AG09309 (cell line): ENCODE measurements at regions not wholly inside any gene's neighbourhood (a gene's known extent, or its start where the extent isn't known, plus 50 kb on each side); places are given as distances from the start of the nearest gene placed in this dataset.

Source experiments
- DNase-seq: peaks from one replicate; pipeline ENCODE4 v3.0.0-alpha.2; 2010; ENCODE audit warnings: low read depth
- H3K4me3 ChIP-seq: 2 replicates; pipeline ENCODE4 v1.5.1; 2011; ENCODE audit warnings: mild to moderate bottlenecking, low read depth, low read length, moderate library complexity; ENCODE audit not compliant: control insufficient read depth
- TF ChIP-seq, protein P1 (sequence below): IDR thresholded peaks from 2 replicates; pipeline ENCODE4 v1.5.1; 2011; ENCODE audit warnings: mild to moderate bottlenecking, low read depth, low read length, inconsistent platforms; ENCODE audit not compliant: insufficient read depth, control insufficient read depth; ENCODE audit errors: missing control alignments

DNA sequence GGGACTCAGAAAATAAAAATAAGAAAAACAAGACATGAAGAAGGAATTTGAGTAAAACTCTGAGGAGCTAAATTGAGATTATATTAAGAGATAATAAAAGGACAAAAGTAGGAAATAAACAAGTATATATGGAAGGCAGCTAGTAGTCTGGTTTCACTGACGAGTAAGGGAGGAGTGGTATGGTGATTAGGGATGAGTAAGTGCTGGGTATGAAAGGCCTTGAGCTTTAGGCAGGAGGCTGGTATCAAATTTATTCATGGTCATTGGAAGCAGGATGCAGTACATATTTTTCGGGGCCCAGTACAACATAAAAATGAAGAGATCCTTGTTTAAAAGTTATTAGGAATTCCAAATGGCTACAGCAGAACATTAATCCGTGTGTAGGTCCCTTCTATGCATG, 789.7 kb upstream of the PRMT6 start:
- DNase-seq = no peak
- no peak overlapping the region for H3K4me3 ChIP-seq
- TF ChIP-seq, protein P1, sequence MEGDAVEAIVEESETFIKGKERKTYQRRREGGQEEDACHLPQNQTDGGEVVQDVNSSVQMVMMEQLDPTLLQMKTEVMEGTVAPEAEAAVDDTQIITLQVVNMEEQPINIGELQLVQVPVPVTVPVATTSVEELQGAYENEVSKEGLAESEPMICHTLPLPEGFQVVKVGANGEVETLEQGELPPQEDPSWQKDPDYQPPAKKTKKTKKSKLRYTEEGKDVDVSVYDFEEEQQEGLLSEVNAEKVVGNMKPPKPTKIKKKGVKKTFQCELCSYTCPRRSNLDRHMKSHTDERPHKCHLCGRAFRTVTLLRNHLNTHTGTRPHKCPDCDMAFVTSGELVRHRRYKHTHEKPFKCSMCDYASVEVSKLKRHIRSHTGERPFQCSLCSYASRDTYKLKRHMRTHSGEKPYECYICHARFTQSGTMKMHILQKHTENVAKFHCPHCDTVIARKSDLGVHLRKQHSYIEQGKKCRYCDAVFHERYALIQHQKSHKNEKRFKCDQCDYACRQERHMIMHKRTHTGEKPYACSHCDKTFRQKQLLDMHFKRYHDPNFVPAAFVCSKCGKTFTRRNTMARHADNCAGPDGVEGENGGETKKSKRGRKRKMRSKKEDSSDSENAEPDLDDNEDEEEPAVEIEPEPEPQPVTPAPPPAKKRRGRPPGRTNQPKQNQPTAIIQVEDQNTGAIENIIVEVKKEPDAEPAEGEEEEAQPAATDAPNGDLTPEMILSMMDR = no peak

DNA sequence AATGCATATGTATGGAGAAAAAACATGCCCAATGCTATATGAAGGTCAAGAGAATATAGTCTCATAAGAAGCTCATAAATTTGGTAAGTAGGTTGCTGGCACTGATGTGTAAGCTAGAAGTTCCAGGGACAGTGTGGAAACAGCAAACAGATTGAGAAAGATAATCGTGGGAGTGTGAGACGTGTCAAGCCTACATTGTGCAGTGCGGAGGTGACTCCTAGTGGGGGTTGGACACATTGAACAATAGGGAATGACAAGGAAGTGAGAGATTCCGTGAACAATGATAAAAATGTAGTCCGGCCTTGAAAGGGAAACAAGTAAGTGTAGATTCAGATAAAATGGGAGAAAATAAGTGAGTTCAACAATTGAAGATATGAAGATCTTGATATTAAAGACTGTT, 788.4 kb upstream of the PRMT6 start:
- no peak for DNase-seq
- TF ChIP-seq, protein P1 = no peak

DNA sequence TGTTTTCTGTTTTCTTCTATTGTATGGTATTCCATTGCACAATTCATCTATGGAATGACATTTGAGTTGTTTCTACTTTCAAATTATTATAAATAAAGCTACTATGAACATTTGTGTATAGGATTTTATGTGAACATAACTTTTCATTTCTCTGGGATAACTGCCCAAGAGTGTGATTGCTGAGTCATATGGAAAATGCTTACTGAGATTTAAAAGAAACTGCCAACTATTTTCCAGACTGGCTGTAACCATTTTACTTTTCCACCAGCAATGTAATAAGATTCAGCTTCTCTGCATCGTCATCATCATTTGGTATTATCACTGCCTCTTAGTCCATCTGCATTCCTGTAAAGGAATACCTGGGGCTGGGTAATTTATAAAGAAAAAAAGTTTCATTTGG, 779.6 kb upstream of the PRMT6 start:
- no peak for DNase-seq
- TF ChIP-seq, protein P1 = no peak
- H3K4me3 ChIP-seq = no peak overlapping the region

More for the DNA sequence above, 788.4 kb upstream of the PRMT6 start:
- no peak overlapping the region for H3K4me3 ChIP-seq

DNA sequence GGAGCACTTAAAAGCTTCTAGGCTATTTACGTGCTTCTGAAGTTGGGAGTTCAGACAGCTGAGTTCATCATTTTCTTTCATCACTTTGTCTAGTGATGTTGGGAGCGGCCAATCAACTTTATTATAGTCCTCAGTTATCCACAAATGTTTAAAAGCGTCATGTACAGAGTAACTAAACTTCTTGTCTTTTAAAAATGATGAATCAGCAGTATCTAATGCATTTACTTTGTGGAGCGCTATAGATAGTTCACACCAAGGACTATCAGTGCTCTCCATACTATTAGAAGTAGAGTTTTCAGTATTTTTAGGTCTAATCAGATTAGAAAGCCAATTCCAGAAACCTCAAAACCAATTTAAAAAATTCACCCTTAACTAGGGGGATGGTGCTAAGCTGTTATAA, 778.7 kb upstream of the PRMT6 start:
- TF ChIP-seq, protein P1 = no peak

DNA sequence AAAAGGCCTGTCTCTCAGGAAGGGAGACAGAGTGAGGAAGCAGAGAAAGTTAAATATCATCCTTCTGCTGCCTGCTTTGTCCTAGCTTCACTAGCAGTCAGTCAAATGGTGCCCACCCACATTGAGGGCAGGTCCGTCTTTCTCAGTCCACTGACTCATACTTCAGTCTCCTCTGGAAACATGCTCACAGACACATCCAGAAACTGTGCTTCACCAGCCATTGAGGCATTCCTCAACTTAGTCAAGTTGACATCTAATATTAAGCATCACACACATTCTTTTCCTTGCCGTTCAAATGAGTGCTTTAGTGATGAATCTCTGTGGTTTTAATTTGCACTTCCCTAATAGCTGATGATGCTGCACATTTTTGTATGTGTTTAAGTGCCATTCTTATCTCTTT, 777.8 kb upstream of the PRMT6 start:
- no peak overlapping the region for H3K4me3 ChIP-seq
- no peak for DNase-seq
- TF ChIP-seq, protein P1 = no peak

More for the DNA sequence above, 778.7 kb upstream of the PRMT6 start:
- no peak overlapping the region for H3K4me3 ChIP-seq
- no peak for DNase-seq

DNA sequence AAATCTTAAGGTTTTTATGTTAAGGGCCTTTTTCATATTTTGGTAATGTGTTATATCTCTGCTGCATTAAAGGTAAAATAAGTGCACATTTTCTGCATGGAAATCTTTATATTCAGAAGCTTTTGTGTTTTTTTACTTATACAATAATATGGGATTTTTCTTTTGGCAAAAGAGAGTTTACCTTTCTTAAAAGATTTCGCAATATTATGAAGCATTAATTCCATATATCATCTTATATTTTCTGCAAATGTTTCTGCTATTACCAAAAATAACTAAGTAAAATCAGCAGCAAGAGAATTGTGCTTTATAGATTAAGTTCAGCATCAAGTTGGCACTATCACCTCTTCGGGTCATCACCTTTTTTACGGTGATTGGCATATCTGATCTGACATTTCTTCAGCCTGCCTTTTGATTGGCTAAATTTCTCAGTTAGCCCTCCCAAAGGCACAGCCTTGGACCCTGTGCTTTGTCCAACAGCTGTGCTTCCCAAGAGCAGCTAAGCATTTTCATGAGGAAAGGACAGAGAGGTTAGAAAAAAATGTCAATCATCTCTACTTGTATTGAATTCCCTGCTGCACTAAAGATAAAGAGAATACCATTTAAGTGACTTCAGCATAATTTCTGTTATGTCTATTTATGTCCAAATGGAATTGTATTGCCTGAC, 767.1 kb upstream of the PRMT6 start:
- DNase-seq = no peak

More for the DNA sequence above, 767.1 kb upstream of the PRMT6 start:
- TF ChIP-seq, protein P1 = no peak
- H3K4me3 ChIP-seq = no peak overlapping the region
